ENCODE measurements at regions not wholly inside any gene's neighbourhood (a gene's known extent, or its start where the extent isn't known, plus 50 kb on each side); places are given as distances from the start of the nearest gene placed in this dataset.

GRCh38 chr10:28883741-28884423 is 206.6 kb downstream of the BAMBI start (continued):
- TF ChIP-seq CLOCK (CRISPR knock-in tag; IDR thresholded peaks at IDR 0.05; ENCODE audit: borderline replicate concordance) (no peak), VEZF1 (CRISPR knock-in tag; IDR thresholded peaks at IDR 0.05) (no peak), FUS (optimal IDR thresholded peaks at IDR 0.05; ENCODE audit: low read depth, low read length) (no peak), NONO (IDR thresholded peaks at IDR 0.05; ENCODE audit: low read depth in 2 of 2, low read length in 1 of 2) (no peak)
